ENCODE measurements at regions not wholly inside any gene's neighbourhood (a gene's known extent, or its start where the extent isn't known, plus 50 kb on each side); places are given as distances from the start of the nearest gene placed in this dataset.
A peak's percentile ranks its signal among the peaks of the same experiment; 100 is the strongest.

DNA sequence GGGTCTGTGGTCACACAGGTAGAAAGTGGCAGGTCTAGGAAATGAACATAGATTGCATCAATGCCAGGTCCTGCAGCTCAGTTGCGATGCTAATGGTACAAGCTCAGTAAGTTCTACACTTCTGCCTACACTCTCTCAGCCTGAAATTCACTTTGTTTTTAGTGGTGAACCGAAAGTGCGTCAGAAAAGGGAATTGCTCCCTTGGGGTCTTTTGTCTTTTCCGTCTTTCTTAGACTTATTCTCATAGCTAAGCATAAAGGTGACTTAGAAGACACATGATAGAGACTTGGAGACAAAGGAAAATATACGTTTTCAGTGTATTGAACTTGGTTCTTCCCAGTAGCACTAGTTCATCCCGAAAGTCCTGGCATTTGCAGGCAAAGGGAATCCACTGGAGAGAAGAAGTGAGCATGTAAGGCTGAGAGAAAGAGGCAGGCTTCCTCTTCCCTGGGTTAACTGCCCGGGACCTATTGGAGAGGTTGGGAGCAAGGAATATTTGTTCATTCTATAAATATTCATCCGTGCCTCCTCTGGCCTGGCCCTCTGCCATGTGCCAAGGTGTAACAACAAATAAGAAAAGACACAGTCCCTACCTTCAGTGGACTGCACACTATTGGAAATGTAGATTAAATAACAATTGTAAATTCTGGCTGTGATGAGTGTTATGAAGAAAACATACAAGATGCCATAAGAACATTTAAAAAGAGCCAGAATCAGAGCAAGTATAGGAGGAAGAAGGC lies 785.8 kb downstream of the MED13L start:
- DNase-seq, result no peak

GRCh38 chr12:115489253-115489652 lies 788.2 kb downstream of the MED13L start:
- no peak for DNase-seq

DNA sequence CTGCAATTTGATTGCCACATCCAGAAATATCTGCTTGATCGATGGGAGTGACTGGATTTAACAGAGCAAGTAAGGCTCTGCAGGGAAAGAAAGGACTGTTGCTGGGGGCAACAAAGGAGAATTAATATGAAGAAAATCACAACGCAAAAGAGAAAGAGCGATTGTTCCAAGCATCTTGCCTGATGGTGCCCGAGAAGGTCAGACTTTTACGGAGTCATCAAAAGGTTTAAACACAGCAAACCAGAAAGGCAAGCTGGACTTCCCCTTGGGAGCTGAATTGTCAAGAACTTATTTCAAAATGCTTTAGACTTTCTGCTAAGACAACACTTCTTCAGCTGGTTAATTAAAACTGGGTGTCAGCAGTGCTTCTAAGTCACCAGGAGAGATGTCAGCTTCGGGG lies 791.5 kb downstream of the MED13L start:
- no peak for DNase-seq

- no peak for DNase-seq
Observed at GRCh38 chr12:115485503-115485902, 792.0 kb downstream of the MED13L start.

DNA sequence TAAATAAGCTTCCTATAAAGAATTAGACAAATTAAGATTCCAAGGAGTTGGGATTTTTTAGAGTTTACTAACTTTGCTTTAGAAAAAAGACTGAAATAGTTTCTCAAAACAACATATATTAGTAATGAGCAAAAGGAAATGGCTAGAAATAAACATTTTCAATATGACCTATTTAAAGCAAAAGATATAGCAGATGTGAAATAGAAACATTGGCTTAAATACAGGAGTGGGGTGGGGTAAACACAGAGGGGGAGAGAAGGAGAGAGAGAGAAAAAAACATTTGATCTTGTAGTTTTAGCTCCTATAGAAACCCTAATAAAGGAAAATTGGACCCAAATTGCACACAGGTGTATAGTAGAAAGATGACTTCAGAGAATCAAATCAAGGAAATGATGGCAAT lies 794.5 kb downstream of the MED13L start:
- DNase-seq, result no peak

- DNase-seq, result no peak
Observed at GRCh38 chr12:115481141-115481540, 796.4 kb downstream of the MED13L start.

- no peak for DNase-seq
Observed at GRCh38 chr12:115478505-115478904, 794.5 kb upstream of the TBX3 start.

DNA sequence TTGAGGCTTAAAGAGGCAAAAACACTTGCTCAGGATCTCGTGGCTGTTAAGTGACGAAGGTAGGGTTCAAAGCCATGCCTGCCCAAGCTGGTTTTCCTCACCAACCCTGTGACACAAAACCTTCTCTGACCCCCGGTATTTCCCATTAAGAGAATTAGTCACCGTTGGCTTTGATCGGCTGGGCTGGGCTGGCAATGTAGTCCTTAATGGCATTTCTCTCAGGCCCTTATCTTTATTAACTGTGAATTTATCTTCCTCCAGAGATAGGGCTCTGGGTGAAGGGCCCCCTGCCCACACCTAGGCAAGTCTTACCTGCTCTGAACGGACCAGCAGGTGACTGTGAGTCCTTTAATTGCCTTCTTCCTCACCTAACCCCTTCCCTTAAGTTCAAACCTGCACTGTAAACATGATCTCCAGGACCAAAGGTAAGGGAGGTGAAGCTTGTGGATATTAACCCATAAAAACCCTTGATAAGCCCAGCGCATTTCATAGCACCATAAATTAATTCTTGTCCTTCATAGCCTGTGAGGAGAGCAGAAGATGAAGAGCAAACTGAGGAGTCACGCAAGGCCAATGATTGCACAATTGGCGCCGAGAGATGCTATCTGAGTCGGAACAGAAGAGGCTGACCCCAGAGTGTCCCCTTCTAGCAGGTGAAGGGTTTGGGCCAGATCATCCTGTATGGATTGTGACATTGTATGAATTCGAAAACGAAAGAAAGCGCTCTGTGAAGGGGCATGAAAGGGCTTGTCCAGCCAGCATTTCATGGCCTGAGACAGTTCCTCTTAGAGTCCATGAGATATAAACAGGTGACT lies 790.8 kb upstream of the TBX3 start:
- DNase-seq, result no peak

DNA sequence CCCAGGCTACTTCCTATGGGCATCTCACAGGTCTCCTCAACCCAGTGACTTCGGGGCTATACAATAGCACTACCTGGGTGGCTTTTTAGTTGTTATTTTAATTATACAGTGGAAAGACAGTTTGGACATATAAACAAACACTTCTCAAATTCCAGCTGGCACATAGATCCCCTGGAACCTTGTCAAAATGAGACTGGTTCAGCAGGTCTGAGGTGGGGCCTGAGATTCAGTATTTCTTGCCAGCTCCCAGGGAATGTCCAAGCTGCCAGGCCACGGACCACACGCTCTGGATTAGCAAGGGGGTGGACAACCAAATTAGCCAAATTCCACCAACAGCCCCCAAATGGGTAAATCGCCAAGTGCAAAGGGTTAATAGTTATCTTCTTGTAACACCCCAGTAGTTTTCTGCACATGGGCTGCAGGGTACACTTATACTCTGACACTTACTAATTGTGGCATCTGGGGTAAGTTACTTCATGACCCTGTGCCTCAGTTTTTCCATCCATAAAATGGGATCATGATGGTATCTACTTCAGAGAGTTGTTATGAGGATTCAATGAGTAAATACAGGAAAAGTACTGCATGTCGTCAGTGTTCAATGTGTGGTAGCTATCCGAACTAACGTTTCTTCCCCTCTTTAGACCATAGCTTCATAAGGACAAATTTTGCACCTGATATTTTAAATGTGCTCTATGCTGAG lies 789.4 kb upstream of the TBX3 start:
- peak; percentile 14 for DNase-seq

- DNase-seq, result no peak
Observed at GRCh38 chr12:115472852-115473251, 788.9 kb upstream of the TBX3 start.

- no peak for DNase-seq
Observed at GRCh38 chr12:115470977-115471376, 787.0 kb upstream of the TBX3 start.

- no peak for DNase-seq
Observed at GRCh38 chr12:115470526-115470925, 786.6 kb upstream of the TBX3 start.

DNA sequence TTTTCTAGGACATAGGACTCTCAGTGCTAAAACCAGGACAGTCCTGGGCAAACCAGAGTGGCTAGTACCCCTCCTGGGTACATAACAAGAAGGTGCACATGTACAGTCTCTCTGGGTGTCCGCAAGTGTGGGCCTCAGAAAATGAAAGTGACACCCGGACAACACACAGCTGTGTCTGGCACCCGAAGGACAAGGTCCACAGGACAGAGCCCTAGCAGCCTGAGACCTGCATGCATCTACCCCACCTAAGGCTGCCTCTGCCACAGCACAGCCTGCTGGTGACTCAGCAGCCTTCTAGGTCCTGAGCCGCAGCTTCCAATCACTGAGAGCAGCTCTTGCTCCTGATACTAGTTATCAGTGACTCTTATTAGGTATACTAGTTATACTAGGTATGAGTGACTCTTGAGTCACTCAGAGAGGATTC lies 784.1 kb upstream of the TBX3 start:
- DNase-seq, result no peak

GRCh38 chr12:115467531-115467930 lies 783.6 kb upstream of the TBX3 start:
- no peak for DNase-seq

DNA sequence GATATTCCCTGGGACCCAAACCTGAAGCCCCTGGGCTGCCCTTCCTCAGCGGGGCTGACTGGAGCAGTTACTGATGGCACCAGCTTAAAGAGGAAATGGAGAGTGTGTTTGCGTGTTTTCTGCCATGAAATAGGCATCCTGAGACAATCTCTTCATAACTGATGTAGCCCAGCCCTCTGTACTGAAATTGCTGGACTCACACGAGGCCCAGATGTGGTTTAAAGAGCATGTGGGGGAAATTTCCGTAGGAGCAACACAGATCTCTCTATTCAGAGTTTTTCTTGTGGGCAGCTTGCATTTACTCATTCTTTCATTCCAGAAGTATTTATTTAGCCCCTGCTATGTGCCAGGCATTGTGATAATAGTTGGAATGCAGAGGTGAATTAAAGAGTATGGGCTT lies 782.1 kb upstream of the TBX3 start:
- DNase-seq, result no peak

GRCh38 chr12:115464661-115465060 lies 780.7 kb upstream of the TBX3 start:
- no peak for DNase-seq

DNA sequence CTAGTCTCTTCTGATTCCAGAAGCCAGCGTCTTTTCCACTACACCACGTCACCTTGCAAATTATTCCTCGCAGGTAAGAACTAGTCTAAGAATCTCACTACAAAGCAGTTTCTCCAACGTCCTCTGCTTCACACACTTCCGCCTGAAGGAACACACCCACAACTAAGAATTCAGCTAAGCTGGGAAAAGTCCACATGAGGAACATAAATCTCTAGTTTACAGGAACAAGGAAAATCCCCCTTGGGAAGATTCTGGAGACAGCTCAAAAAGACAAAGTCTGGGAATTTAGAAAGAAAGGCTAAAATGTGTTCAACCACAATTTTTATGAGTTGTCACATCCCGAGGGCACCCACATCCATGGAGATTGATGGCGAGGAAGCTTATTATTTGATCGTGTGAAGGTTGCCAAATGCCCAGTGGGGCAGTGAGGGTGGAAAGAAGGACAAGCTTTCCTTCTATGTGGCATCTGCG lies 780.2 kb upstream of the TBX3 start:
- DNase-seq, result no peak

DNA sequence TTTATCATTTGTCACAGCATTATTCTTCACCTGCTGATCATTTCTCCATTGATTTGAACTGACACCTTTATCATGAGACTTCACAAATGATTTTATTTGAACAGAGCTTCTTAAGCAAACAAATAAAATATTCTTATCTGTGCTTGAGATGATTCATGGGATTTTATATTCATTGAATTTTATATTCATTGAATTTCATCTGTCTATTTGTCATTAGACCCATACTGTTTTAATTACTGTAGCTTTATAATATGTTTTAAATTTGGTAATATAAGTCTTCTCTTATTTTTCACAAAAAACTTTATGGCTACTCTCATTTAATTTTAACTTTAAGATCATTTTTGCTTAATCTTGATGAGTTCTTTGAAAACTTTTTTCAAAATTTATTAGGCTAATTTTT lies 777.4 kb upstream of the TBX3 start:
- DNase-seq, result no peak

GRCh38 chr12:115457798-115458197 lies 773.8 kb upstream of the TBX3 start:
- no peak for DNase-seq

DNA sequence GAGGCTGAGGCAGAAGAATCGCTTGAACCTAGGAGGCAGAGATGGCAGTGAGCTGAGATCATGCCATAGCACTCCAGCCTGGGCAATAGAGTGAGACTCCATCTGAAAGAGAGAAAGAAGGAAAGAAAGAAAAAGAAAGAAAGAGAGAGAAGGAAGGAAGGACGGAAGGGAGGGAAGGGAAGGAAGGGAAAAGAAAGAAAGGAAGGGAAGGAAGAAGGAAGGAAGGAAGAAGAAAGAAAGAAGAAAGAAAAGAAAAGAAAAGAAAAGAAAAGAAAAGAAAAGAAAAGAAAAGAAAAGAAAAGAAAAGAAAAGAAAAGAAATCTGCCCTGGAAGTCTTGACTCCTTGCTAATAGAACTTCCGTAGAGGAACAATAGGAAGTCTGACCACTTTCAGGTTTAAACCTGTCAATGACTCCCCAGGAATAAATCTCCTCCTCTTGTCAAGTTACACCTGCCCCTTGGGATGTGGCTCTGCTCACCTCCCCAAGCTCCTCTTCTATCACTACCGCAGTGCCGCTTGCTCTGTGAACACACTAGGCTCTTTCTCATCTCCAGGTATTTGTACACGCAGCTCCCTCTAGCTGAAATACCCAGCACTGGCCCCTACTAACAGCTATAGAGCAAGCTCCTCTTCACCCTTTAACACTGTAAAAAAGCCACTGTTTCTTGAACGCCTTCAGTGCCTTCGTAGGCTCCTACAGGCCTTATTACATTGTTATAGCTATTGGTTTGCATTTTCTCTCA lies 773.1 kb upstream of the TBX3 start:
- DNase-seq, result no peak

- DNase-seq, result no peak
Observed at GRCh38 chr12:115455268-115455681, 771.3 kb upstream of the TBX3 start.

- peak; percentile 12 for DNase-seq
Observed at GRCh38 chr12:115452751-115453281, 768.8 kb upstream of the TBX3 start.
